Left ventricle myocardium inferior (tissue), 1 donor: ENCODE measurements at regions not wholly inside any gene's neighbourhood (a gene's known extent, or its start where the extent isn't known, plus 50 kb on each side); places are given as distances from the start of the nearest gene placed in this dataset.

Experiments used
- DNase-seq: peaks from one replicate; pipeline ENCODE4 v3.0.0-alpha.2; 2020
- H3K27ac ChIP-seq: fragments of 200-600 bp; replicated peaks from 2 replicates; pipeline ENCODE4 v1.8.0; 2021
- H3K27me3 ChIP-seq: fragments of 200-600 bp; 2 replicates; pipeline ENCODE4 v1.8.0; 2021; ENCODE audit warnings: low read depth
- H3K36me3 ChIP-seq: fragments of 200-600 bp; 2 replicates; pipeline ENCODE4 v1.8.0; 2021
- H3K4me1 ChIP-seq: fragments of 200-600 bp; 2 replicates; pipeline ENCODE4 v1.8.0; 2021
- H3K4me3 ChIP-seq: fragments of 200-600 bp; 2 replicates; pipeline ENCODE4 v1.8.0; 2021; ENCODE audit warnings: mild to moderate bottlenecking, moderate library complexity
- H3K9me3 ChIP-seq: fragments of 200-600 bp; replicated peaks from 2 replicates; pipeline ENCODE4 v1.8.0; 2021
- intact Hi-C: fragments of 100-400 bp; cut with micrococcal nuclease; formaldehyde crosslinking; loops from one replicate; pipeline ENCODE4 v1.11.0; 2022
- TF ChIP-seq, protein P1 (sequence below): fragments of 200-600 bp; IDR thresholded peaks from 2 replicates; pipeline ENCODE4 v1.8.0; 2021; ENCODE audit warnings: antibody characterized with exemption, mild to moderate bottlenecking, borderline replicate concordance
- donor health status: DM: no; HTN: yes; CAD: no; lungs with severe emphysema.

DNA sequence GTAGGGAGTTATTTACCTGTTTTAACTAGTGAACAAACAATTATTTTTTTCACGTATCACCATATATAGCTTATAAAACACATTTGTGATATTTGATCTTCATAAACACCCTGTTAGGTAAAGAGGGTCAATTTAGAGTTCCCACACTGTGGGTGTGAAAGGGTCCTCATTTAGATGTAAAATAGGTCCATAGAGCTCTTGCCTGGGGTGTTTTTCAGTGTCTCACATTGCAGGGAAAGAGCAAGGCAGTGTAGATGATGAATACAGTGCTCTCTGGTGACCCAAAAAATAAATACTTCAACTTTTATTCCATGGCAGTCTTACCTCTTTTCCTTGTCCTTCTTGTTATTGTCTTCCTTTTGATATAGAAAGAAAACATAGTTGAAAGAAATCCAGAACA is 403.2 kb upstream of the SGCD start:
- no peaks in the 10 kb centered on the region for H3K27me3 ChIP-seq
- intact Hi-C loops: no loop called here
- no peak overlapping the region for H3K27ac ChIP-seq
- H3K36me3 ChIP-seq: no peaks in the 10 kb centered on the region
- H3K9me3 ChIP-seq: no peaks in the 10 kb centered on the region
- no peak for DNase-seq
- TF ChIP-seq, protein P1, sequence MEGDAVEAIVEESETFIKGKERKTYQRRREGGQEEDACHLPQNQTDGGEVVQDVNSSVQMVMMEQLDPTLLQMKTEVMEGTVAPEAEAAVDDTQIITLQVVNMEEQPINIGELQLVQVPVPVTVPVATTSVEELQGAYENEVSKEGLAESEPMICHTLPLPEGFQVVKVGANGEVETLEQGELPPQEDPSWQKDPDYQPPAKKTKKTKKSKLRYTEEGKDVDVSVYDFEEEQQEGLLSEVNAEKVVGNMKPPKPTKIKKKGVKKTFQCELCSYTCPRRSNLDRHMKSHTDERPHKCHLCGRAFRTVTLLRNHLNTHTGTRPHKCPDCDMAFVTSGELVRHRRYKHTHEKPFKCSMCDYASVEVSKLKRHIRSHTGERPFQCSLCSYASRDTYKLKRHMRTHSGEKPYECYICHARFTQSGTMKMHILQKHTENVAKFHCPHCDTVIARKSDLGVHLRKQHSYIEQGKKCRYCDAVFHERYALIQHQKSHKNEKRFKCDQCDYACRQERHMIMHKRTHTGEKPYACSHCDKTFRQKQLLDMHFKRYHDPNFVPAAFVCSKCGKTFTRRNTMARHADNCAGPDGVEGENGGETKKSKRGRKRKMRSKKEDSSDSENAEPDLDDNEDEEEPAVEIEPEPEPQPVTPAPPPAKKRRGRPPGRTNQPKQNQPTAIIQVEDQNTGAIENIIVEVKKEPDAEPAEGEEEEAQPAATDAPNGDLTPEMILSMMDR: no peak
- peaks cover 21% of the 10 kb centered on the region for H3K4me1 ChIP-seq
- no peak overlapping the region for H3K4me3 ChIP-seq

DNA sequence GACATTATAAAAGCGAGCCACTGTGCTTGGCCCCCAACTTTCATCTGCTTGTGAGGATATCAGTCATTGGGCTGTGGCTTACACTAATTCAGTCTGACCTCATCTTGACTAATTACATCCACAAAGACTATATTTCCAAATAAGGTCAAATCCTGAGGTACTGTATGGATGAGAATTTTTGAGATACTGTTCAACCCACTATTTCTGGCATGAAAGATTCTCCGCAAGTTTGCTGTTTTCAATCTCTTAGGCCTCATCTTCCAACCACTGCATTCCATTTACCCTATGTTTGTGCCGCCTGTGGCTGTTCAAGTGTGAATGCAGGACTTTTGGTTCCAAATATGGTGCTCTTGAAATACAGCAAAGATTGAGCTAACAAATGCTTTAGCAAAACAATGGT is 400.9 kb upstream of the SGCD start:
- intact Hi-C loops: no loop called here
- Histone ChIP-seq H3K27ac (no peak overlapping the region), H3K9me3 (no peaks in the 10 kb centered on the region), H3K4me1 (no peaks in the 10 kb centered on the region), H3K36me3 (no peaks in the 10 kb centered on the region), H3K4me3 (no peak overlapping the region), H3K27me3 (no peaks in the 10 kb centered on the region)
- no peak for DNase-seq
- TF ChIP-seq, protein P1: no peak

DNA sequence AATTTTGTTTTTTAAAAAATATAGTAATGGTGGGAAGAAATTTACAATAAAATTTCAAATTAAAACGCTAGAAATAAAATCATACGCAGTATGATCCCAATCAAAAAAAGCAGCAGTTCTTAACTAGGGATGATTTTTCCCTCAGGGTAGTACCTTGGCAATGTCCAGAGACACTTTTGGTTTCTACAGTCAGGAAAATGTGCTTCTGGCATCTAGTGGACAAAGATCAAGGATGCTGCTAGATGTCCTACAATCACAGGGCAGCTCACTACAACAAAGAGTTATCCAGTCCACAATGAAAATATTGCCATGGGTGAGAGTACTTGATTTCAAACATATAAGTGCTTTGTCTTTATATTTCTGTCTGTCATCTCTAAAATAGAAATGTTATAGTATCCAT is 400.2 kb upstream of the SGCD start:
- intact Hi-C loops: no loop called here
- H3K27ac ChIP-seq: no peak overlapping the region
- no peak for DNase-seq

DNA sequence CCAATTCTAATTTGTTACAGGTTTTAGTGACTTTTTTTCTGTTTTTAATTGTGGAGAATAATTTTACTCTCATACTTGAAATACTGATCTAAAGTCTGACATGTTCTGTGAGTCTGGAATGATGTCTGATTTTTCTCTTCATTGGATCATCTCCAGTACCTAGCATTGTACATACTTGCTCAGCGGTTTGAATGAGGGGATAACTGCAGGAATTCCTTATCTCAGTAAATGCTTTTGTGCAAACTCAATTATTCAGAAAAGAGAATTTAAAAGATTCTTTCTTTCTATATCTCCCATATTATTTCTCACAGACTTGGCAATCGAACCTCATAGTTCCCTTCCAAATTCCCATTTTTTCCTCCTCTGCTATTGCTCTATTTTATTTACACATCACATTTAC is 397.9 kb upstream of the SGCD start:
- Histone ChIP-seq H3K9me3 (no peaks in the 10 kb centered on the region), H3K4me3 (no peak overlapping the region), H3K4me1 (no peaks in the 10 kb centered on the region), H3K36me3 (no peaks in the 10 kb centered on the region), H3K27me3 (no peaks in the 10 kb centered on the region), H3K27ac (no peak overlapping the region)
- TF ChIP-seq, protein P1: no peak
- intact Hi-C loops: no loop called here
- DNase-seq: no peak

More for the DNA sequence above, 400.2 kb upstream of the SGCD start:
- H3K4me1 ChIP-seq: no peaks in the 10 kb centered on the region
- no peaks in the 10 kb centered on the region for H3K36me3 ChIP-seq
- TF ChIP-seq, protein P1: no peak
- no peak overlapping the region for H3K4me3 ChIP-seq
- no peaks in the 10 kb centered on the region for H3K9me3 ChIP-seq
- H3K27me3 ChIP-seq: no peaks in the 10 kb centered on the region

DNA sequence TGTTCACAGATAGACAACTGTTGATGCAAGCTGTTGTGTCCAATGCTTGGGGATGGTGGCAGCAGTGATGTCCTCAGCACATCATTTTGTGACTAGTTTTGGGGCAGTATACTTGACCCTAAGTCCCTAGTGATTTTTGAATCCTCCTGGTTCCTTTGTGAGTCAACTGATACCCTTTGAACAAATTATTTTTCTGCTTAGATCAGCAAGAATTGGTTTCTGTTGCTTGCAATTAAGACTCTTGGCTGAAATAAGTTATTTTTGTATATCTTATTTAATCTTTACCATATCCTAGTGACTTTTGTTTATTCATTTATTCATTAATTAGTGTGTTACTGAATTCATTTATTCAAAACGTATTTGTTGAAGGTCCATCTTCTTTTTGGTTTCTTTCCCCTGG is 392.0 kb upstream of the SGCD start:
- DNase-seq: no peak
- TF ChIP-seq, protein P1: no peak
- no peaks in the 10 kb centered on the region for H3K36me3 ChIP-seq
- H3K9me3 ChIP-seq: no peaks in the 10 kb centered on the region
- intact Hi-C loops: no loop called here
- H3K27me3 ChIP-seq: no peaks in the 10 kb centered on the region
- H3K4me1 ChIP-seq: peaks cover 12% of the 10 kb centered on the region
- H3K27ac ChIP-seq: no peak overlapping the region
- H3K4me3 ChIP-seq: no peak overlapping the region

DNA sequence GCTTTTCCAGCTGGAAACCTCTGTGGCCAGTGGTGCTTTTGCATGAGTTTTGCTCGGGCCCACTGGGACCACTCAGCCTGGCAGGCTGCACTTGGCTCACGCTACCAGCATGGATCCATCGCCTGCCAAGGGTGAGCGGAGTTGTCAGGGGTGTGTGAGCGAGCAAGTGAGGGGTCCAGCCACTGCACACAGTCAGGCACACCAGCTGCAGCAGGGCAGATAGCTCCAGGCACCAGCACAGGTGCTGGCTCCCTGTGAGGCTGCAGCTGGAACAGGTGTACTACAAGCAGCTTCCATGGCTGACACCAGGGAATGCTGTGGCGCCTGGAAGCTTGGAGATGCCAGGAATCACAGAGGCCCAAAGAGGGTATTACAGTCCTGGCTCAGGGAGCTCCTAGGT is 391.2 kb upstream of the SGCD start:
- no peaks in the 10 kb centered on the region for H3K27me3 ChIP-seq
- H3K27ac ChIP-seq: no peak overlapping the region
- H3K4me3 ChIP-seq: no peak overlapping the region
- H3K4me1 ChIP-seq: peaks cover 12% of the 10 kb centered on the region
- no peak for DNase-seq
- TF ChIP-seq, protein P1: no peak
- H3K9me3 ChIP-seq: no peaks in the 10 kb centered on the region
- intact Hi-C loops: no loop called here
- H3K36me3 ChIP-seq: no peaks in the 10 kb centered on the region
